ENCODE measurements at regions not wholly inside any gene's neighbourhood (a gene's known extent, or its start where the extent isn't known, plus 50 kb on each side); places are given as distances from the start of the nearest gene placed in this dataset.

DNA sequence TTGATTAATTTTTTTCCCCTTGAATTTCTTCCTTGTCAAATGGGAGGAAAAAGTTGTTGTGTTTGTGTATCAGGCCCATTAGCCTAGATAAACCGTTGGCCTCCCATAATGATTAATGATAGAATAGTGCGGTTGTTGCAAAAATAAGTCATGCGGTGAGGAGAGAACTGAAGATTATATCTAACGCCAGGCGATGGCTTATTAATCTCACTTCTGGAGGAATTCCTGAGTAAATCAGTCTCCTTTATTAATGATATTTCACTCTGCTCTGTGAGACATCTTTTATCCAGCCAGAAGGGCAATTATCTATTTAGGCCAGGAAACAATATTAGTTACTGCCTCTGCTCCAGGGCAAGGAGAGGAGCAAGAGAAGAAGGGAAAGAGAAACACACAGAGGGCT, 107.3 kb downstream of the IRX5 start:
- H3K4me2 ChIP-seq (replicated peaks; ENCODE audit: low read depth, low read length, poor library complexity, severe bottlenecking): no peak overlapping the region
- H3K36me3 ChIP-seq (replicated peaks in 1 of 2; ENCODE audit: control extremely low read depth in 1 of 2, control insufficient read depth in 1 of 2, extremely low read depth in 1 of 2, insufficient read depth in 2 of 2, low read length in 1 of 2): no peaks in the 10 kb centered on the region
- ChIA-PET POLR2A (no interaction called here), CTCF (no interaction called here)
- DNase-seq (no peak), ATAC-seq (ENCODE audit: low read depth) (no peak)
- H3K27me3 Mint-ChIP-seq: no peaks in the 10 kb centered on the region
- no peak overlapping the region for H3K9ac ChIP-seq (ENCODE audit: low read length)
- H3K79me2 ChIP-seq (ENCODE audit: control insufficient read depth, insufficient read depth, low read length): no peaks in the 10 kb centered on the region
- H3K4me1 Mint-ChIP-seq: no peaks in the 10 kb centered on the region
- no peaks in the 10 kb centered on the region for H3K9me3 Mint-ChIP-seq (ENCODE audit: insufficient read depth)
- H3K27me3 ChIP-seq (replicated peaks in 1 of 4; ENCODE audit: control extremely low read depth in 1 of 4, control insufficient read depth in 3 of 4, insufficient read depth in 4 of 4, low read length in 3 of 4): no peaks in the 10 kb centered on the region
- TF ChIP-seq EZH2 (IDR thresholded peaks at IDR 0.05; ENCODE audit: borderline replicate concordance, insufficient read depth, low read depth, low read length, poor library complexity, severe bottlenecking) (no peak), CTCF (IDR thresholded peaks at IDR 0.05) (no peak)
- no CpG with 5 or more reads among the region's 5 CpGs for WGBS (ENCODE audit: insufficient coverage)
- H3K4me1 ChIP-seq (ENCODE audit: control insufficient read depth in 2 of 2, insufficient read depth in 2 of 2, low read length in 2 of 2): no peaks in the 10 kb centered on the region
- no peak overlapping the region for H3K27ac ChIP-seq (ENCODE audit: low read length in 2 of 2)
- H3K27ac Mint-ChIP-seq: no peak overlapping the region
- H3K9me3 ChIP-seq (ENCODE audit: control extremely low read depth in 1 of 3, control insufficient read depth in 2 of 3, insufficient read depth in 1 of 3, low read length in 2 of 3): peaks cover 0 to 4% (median 0%) of the 10 kb centered on the region in 3 donors
- H3K4me3 ChIP-seq (ENCODE audit: control extremely low read depth in 1 of 5, extremely low read depth in 1 of 5, insufficient read depth in 1 of 5, low read depth in 2 of 5, low read length in 4 of 5): no peak overlapping the region
- H2AFZ ChIP-seq (ENCODE audit: insufficient read depth, low read depth, low read length, poor library complexity, severe bottlenecking): no peak overlapping the region
- intact Hi-C loops (cut with micrococcal nuclease): no loop called here
- H3K4me3 Mint-ChIP-seq: no peak overlapping the region
- H4K20me1 ChIP-seq (ENCODE audit: control insufficient read depth, insufficient read depth, low read length, poor library complexity, severe bottlenecking): no peaks in the 10 kb centered on the region

GRCh38 chr16:55039042-55039441, 108.4 kb downstream of the IRX5 start:
- no peak overlapping the region for H3K4me3 Mint-ChIP-seq
- no peak overlapping the region for H3K27ac ChIP-seq (ENCODE audit: low read length in 2 of 2)
- no peak overlapping the region for H3K9ac ChIP-seq (ENCODE audit: low read length)
- ChIA-PET CTCF (no interaction called here), POLR2A (no interaction called here)
- WGBS (ENCODE audit: insufficient coverage): 76% methylated on average over 5 of the region's 6 CpGs
- DNase-seq (no peak), ATAC-seq (ENCODE audit: low read depth) (no peak)
- H3K79me2 ChIP-seq (ENCODE audit: control insufficient read depth, insufficient read depth, low read length): no peaks in the 10 kb centered on the region
- no peak overlapping the region for H2AFZ ChIP-seq (ENCODE audit: insufficient read depth, low read depth, low read length, poor library complexity, severe bottlenecking)
- H3K36me3 ChIP-seq (replicated peaks in 1 of 2; ENCODE audit: control extremely low read depth in 1 of 2, control insufficient read depth in 1 of 2, extremely low read depth in 1 of 2, insufficient read depth in 2 of 2, low read length in 1 of 2): no peaks in the 10 kb centered on the region
- intact Hi-C loops (cut with micrococcal nuclease): no loop called here
- no peak overlapping the region for H3K4me2 ChIP-seq (replicated peaks; ENCODE audit: low read depth, low read length, poor library complexity, severe bottlenecking)
- no peaks in the 10 kb centered on the region for H3K4me1 ChIP-seq (ENCODE audit: control insufficient read depth in 2 of 2, insufficient read depth in 2 of 2, low read length in 2 of 2)
- no peaks in the 10 kb centered on the region for H3K9me3 Mint-ChIP-seq (ENCODE audit: insufficient read depth)
- H4K20me1 ChIP-seq (ENCODE audit: control insufficient read depth, insufficient read depth, low read length, poor library complexity, severe bottlenecking): no peaks in the 10 kb centered on the region
- no peak overlapping the region for H3K4me3 ChIP-seq (ENCODE audit: control extremely low read depth in 1 of 5, extremely low read depth in 1 of 5, insufficient read depth in 1 of 5, low read depth in 2 of 5, low read length in 4 of 5)
- no peaks in the 10 kb centered on the region for H3K27me3 Mint-ChIP-seq
- no peak for TF ChIP-seq EZH2 (IDR thresholded peaks at IDR 0.05; ENCODE audit: borderline replicate concordance, insufficient read depth, low read depth, low read length, poor library complexity, severe bottlenecking)
- no peak for TF ChIP-seq CTCF (IDR thresholded peaks at IDR 0.05)
- no peaks in the 10 kb centered on the region for H3K4me1 Mint-ChIP-seq
- H3K9me3 ChIP-seq (ENCODE audit: control extremely low read depth in 1 of 3, control insufficient read depth in 2 of 3, insufficient read depth in 1 of 3, low read length in 2 of 3): peaks cover 0 to 6% (median 0%) of the 10 kb centered on the region in 3 donors
- H3K27ac Mint-ChIP-seq: no peak overlapping the region
- H3K27me3 ChIP-seq (replicated peaks in 1 of 4; ENCODE audit: control extremely low read depth in 1 of 4, control insufficient read depth in 3 of 4, insufficient read depth in 4 of 4, low read length in 3 of 4): no peaks in the 10 kb centered on the region
